DMS 273 (cell line): ENCODE measurements at regions not wholly inside any gene's neighbourhood (a gene's known extent, or its start where the extent isn't known, plus 50 kb on each side); places are given as distances from the start of the nearest gene placed in this dataset.

ENCODE experiments used
- DNase-seq: peaks from one replicate; lab custom pipeline; 2025; ENCODE audit not compliant: unreplicated experiment; lab: John Stamatoyannopoulos, UW

DNA sequence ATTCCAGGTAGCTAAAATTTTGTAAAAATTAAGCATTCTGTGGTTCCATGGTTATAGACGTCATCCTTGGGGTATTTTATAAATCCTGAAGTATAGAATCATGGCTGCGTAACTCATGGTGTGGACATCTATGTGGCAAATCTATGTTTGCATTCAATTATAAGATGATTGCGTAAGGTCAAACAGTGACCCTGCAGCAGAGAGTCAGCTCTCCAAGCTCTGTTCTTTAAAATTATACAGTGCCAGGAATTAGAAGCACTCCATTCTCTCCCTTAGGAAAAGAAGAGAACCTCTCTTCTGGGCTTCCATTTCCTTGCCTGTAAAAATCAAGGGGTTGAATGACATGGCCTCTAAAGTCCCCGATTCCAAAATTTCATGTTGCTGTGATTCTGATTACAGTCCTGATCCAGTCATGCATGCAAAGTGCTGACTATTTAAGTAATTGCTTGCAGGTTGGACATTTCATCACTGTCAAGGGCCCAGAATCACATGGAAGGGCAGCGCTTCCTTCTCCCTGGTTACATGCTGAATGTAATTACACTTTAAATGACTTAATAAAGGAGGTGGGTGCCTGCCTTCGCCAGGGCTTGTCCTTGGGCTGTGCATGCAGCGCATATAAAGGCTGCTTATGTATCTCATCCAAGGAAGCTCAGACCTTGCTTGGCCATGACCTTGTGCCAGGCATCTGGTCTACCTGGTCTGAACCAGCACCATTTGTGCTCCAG is 550.7 kb downstream of the TYW1 start:
- DNase-seq = peak; percentile 37

DNA sequence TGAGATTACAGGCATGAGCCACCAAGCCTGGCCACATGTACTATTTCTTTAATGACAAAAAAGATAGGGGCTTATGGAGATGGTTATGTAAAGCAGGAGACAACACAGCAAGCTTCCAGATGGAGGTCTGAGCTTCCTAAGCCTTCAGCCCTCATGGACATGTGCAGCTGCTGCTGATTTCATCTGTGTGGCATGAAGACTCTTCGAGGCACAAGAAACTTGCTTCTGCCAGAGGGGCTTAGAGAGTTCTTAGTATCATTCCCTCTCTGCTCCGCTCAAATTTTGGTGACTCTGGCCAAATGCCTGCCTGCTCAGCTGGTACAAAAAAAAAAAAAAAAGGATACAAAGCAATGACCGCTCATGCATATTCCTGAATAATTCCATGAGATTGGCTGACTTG is 552.5 kb downstream of the TYW1 start:
- peak; percentile 51 for DNase-seq

DNA sequence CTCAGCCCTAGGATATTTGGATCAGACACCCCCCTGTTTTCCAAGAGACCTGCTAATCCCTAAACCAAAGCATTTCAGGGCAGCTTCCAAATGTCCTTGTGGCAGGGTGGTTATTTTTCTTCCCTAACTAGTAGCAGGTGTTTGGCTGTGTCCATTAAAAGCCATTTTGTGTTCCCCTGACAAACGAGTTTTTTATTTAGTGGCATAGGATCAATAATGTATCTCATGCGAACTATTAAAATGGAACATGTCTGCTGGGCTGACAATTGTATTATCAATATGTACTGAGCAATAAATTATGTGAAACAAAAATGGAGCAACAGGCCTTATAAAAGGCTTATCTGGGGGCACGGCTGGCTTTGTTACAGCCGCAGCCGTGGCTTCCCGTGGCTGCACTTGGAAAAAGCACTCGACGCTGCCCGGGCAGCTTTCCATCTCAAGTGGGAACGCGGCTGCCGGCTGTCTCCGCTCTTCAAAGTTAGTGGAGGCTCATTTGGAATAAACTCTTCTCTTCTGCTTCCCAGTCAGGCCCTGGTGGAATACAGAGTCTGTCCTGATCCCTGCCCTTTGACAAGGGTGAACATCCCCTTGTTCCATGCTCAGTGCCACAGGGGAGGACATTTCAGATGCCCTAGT is 554.3 kb downstream of the TYW1 start:
- no peak for DNase-seq

DNA sequence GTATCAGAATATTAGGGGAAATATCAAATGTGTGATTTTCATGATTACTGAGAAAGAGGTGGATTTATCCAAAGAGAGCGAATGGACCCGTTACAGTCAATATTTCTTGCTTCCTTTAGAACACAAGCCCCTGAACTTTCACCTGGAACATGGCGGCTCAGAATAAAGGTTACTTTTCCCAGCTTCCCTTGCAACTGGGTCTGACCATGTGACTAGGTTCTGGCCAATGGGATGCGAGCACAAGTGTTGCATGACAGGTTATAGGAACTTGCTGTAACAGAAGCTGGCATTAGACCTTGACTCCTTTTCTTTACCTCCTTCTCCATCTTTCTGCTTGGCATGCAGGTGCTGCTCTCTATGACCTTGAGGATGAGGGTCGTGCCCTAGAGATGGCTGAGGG is 556.1 kb downstream of the TYW1 start:
- DNase-seq = no peak

DNA sequence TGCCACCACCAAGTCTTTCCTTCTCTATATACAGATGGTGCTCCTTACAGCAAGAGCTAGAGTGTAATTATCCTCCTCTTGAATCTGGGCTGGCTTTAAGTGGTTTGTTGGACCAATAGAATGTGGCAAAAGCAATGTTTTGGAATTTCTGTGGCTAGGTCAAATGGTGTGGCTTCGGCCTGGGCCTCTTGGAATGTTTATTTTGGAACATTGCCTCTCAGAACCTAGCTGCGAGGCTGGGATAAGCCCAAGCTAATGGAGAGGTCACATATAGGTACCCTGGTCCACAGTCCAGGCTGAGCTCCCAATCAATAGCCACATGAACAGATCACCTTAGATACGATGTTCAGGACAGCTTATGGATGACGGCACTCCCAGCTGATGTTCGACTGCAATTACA is 556.7 kb downstream of the TYW1 start:
- DNase-seq = peak; percentile 41

DNA sequence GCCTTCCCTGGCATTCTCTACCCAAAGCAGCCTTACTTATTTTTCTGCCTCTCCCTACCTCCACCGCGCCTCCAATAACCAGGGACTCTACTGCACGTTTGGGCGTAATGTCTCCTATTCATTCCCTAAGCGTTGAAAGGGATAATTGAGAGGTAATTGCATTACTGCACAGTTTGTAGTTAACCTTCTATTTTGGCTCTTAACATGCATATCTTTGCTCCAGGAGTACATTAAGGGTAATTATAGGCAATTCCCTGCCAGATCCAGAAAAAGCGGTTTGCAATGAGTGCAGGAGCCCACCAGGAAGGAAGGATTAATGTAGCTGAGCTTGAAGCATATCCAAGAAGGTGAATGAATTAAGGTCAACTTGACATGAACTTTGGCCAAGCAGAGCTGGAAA is 558.4 kb downstream of the TYW1 start:
- DNase-seq = peak; percentile 37

GRCh38 chr7:67564959-67565358 is 568.3 kb downstream of the TYW1 start:
- no peak for DNase-seq

DNA sequence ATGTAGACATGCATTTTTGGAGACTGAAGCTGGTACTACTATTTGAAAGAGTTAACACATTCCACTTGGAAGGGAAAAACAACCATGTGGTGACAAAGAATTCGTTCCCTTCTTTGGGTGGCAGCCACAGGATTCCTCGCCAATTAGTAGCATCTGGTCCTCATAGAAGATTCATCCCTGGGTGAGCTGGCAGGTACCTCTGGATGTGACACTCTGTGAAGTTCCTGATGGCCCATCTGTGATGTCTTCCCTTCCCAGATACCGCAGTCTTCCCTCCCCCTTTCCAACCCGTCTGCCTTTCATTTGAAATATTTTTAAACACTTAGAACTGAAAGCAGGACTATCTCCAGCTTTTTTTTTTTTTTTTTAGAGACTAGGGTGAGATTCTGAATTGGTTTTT is 569.5 kb downstream of the TYW1 start:
- peak; percentile 55 for DNase-seq

DNA sequence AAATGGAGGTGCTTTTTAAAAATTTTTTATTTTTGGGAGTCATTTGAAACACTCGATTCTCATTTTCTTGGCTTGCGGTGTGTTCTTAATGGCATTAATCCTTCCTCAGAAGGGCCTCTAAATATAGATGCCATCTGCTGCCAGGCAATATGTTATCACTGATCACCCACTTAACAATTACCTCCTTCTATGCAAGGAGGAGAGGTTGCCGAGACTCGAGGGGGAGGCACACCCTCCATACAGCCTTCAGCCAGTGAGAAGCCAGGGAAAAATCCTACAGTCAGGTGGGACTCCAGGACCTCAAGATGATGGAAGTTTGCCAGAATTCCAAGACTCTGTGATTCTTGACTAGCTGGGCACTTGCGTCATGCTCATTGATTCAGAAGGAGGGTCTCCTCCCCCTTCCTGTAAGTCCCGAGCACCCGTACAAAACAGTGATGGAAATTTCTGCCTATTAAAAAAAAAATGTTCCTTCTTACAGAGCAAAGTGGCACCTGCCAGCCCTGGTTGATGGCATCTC is 574.5 kb downstream of the TYW1 start:
- peak; percentile 44 for DNase-seq

GRCh38 chr7:67573639-67574038 is 577.0 kb downstream of the TYW1 start:
- no peak for DNase-seq

DNA sequence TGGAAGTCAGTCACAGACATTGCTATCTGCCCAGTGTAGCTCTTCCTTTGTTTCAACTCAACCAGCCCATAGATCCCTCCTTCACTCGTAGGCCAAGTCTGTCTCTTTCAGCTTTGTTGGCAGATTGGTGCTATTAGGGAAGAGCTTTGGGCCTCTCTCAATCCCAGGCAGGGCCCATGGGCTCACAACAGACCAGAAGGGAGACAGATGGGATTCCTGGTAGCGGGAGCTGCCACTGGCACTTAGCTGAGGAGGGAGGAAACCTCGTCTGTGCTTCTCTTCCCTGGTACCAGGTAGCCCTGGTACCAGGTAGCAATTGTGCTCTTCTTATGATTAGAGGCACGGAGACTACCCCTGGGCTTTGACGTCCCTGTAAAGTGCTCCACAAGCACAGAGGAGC is 592.0 kb downstream of the TYW1 start:
- peak; percentile 95 for DNase-seq

- DNase-seq = peak; percentile 83
These were observed 592.5 kb downstream of the TYW1 start for GRCh38 chr7:67589183-67589582.

DNA sequence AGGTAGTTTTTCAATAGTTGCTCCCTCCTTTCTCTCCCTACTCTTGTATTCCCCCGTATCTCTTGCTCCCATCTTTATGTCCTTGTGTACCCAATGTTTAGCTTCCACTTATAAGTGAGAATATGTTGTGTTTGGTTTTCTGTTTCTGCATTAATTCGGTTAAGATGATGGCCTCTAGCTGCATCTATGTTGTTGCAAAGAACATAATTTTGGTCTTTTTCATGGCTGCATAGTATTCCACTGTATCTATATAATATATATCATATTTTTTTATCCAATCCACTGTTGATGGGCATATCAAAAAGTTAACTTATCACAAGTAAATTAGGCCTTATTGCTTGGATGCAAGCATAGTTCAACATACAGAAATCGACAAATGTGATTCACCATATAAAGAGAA is 594.0 kb downstream of the TYW1 start:
- DNase-seq = no peak

GRCh38 chr7:67593794-67594193 is 597.2 kb downstream of the TYW1 start:
- DNase-seq = peak; percentile 55

DNA sequence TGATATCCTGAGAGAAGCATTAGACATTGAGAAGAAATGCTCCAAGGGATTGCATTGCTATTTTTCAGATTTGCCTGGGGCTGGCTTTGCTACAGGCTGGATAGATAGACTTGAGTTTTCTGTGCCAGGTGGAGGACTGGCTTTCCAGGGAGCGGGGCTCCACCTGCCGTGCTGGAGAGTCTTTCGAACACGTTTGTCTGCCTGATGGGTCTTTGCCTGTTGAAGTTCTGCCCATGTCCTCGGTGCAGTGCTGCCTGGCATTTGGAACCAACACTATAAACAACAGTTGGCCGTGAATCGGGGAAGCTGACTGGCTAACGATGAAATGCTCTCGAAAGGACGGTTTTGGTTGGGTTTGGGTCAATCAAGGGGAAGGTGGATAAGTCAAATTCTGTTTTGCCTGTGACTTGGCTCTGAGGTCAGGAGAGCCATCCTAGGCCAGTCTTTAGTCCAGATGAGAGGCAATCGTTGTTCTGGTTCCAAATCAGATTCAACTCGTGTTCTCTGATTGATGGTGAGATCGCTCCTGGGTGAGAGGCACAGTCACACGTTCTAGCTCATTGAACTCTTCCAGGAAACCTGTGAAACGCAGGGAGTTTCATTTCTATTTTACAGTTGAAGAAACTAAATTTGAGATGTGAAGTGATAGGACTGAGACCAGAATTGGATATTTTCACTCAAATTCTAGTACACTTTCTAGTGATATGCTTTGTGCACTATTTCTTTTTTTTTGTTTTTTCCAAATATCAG is 599.0 kb downstream of the TYW1 start:
- DNase-seq = peak; percentile 36

DNA sequence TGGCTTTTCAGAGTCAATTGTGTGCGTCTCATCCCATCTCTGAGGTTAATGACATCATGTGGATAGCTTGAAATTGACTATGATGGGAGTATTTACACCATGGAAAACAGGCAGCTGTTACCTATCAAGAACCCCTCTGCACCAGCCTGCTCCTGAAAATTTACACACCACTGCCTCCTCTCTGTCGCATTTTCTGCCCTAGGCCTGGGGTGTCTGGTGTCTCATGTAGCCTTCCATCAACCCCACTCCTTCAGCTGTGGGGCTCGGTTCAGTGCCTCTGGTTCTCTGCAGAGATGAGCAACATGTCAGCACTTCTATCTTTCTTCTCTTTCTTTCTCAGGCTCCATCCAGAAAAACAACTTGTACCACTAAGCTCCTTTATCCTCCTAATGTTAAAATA is 600.5 kb downstream of the TYW1 start:
- DNase-seq = no peak

GRCh38 chr7:67598469-67598868 is 601.8 kb downstream of the TYW1 start:
- DNase-seq = no peak

DNA sequence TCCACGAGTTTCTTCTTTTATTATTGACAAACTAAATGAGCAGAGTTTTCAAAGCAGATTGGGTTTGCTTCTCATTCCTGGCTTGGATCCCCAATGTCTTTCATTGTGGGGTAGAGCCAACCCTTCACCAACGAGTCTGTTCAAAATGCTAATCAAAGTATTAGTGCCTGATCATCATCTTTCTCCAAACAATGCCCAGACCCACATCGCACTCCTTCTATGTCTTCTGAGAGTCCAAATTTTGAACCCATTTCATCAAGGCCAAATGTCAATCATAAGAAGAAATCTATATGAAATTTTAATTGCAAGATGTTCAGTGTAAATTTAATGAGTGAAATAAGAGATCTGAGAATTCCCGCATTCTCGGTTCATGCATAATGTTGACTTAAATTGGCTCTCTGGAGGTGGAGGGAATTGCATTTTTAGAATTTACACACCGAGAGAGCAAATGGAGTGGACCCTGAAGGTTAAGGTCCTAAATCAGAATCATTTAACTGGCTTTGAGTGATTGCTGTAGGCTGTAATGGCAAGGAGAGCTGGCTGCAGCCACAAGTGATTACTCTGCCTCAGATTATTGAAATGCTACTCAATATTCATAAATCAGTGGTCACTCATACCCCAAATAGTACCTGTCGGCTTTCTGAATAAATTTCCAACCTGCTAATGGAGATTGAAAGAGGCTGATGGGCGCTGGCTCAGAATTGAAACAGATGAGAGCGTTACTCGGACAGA is 602.9 kb downstream of the TYW1 start:
- no peak for DNase-seq

DNA sequence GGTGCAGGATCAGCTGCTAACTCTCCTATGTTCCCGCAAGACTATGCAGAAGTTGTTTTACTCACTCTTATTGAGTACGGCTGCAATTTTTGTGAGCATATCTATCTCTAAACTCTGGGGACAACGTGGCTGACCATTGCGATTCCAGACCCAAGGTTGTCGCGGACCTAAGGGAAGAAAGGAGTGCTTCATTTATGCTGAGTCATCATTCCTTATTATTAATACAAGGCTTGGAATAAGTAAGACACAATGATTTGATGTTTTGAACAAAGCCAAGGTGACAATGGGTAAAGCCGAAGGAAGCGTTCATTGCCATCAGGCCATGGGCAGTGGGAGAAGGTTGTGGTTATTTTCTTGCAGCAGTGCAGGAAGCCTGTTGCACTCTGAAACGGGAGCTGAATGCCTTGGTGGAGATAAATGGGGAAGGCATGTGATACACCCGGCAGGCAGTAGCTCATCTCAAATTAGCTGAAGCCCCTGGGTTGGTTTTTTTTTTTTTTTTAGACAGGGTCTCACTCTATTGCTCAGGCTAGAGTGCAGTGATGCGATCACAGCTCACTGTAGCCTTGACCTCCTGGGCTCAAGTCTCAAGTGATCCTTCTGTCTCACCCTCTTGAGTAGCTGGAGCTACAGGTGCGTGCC is 605.7 kb downstream of the TYW1 start:
- no peak for DNase-seq

GRCh38 chr7:67604461-67605386 is 608.1 kb downstream of the TYW1 start:
- DNase-seq = peak; percentile 28
